GM12872 (cell line): ENCODE measurements at regions not wholly inside any gene's neighbourhood (a gene's known extent, or its start where the extent isn't known, plus 50 kb on each side); places are given as distances from the start of the nearest gene placed in this dataset.

ENCODE experiments used
- TF ChIP-seq, protein P1 (sequence below): IDR thresholded peaks from 3 replicates; pipeline ENCODE4 v1.5.1; 2011; ENCODE audit warnings: low read depth, mild to moderate bottlenecking, low read length, moderate library complexity; ENCODE audit not compliant: insufficient read depth

DNA sequence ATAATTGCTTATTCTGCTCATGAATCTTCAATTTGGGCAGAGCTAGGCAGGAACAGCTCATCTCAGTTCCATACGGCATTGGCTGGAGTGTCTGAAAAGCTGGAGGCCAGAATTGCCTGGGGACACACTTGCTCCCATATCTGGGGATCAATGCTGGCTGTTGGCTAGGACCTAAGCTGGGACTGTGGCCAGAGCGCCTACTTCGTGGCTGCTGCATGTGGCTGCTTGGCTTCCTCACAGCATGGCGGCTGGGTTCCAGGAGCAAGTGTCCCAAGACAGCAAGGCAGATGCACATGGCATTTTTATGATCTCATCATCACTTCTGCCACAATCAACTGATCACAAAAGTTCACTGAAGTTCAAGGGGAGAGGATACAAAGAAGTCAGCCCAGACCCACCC lies 200.2 kb downstream of the TTC8 start:
- TF ChIP-seq, protein P1, sequence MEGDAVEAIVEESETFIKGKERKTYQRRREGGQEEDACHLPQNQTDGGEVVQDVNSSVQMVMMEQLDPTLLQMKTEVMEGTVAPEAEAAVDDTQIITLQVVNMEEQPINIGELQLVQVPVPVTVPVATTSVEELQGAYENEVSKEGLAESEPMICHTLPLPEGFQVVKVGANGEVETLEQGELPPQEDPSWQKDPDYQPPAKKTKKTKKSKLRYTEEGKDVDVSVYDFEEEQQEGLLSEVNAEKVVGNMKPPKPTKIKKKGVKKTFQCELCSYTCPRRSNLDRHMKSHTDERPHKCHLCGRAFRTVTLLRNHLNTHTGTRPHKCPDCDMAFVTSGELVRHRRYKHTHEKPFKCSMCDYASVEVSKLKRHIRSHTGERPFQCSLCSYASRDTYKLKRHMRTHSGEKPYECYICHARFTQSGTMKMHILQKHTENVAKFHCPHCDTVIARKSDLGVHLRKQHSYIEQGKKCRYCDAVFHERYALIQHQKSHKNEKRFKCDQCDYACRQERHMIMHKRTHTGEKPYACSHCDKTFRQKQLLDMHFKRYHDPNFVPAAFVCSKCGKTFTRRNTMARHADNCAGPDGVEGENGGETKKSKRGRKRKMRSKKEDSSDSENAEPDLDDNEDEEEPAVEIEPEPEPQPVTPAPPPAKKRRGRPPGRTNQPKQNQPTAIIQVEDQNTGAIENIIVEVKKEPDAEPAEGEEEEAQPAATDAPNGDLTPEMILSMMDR = no peak

DNA sequence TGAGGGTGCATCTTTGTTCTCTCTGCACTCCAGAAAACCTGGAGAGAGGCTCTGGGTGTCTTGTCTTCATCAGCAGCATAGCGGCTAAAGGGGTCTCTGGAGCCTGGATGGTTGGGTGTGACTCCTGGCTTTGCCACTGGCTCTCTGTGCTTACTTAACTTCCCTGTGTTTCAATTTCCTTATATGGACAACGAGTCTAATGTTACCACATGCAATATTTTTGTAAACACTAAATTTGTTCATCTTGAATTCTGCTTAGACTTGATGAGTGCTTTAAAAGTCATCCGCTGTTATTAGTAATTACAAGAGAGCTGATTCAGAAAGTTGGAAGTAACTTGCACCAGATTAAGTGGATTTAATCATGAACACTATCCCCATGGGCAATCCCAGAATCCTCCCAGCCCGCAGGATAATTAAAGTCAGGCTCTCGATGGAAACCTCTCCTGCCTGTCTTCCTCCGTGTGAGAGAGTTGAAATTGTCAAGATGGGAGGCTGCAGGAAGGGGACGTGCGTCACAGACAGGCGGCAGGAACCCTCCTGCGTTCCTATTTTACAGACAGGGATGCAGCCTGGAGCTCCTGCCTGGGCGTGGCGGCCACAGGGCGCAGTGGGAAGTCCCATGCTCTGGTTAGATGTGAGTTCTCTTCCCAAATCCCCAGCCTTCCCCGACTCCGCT lies 201.2 kb downstream of the TTC8 start:
- TF ChIP-seq, protein P1 = no peak

DNA sequence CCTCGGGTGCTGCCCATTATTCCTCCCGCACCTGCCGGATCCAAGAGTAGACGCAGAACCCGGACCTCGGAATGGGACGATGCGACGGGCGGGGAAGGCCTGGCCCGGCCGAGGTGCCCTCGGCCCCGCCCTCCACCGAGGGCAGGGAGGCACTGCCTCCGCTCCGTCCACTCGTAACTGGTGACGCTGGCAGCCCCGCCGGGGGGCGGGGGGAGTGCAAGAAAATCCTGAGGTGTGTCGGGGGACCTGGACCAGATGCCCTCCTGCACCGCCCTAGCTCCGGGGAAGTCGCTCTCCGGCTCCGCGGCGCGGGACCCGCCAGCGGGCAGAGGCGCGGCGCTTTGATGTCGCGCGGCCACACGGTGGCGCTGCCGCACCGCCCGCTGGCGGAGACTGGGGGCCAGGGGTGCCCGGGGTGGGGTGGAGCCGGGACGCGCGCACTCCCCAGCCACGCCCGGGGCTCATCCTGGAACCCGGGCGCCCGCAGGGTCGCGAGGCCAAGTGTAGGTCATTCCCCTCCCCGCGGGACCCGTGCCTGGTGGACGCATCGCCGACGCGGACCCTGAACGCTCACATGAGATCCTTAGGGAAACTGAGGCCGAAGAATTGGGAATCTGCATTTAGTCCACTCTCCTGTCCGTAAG lies 202.8 kb downstream of the TTC8 start:
- TF ChIP-seq, protein P1 = peak; percentile 63

DNA sequence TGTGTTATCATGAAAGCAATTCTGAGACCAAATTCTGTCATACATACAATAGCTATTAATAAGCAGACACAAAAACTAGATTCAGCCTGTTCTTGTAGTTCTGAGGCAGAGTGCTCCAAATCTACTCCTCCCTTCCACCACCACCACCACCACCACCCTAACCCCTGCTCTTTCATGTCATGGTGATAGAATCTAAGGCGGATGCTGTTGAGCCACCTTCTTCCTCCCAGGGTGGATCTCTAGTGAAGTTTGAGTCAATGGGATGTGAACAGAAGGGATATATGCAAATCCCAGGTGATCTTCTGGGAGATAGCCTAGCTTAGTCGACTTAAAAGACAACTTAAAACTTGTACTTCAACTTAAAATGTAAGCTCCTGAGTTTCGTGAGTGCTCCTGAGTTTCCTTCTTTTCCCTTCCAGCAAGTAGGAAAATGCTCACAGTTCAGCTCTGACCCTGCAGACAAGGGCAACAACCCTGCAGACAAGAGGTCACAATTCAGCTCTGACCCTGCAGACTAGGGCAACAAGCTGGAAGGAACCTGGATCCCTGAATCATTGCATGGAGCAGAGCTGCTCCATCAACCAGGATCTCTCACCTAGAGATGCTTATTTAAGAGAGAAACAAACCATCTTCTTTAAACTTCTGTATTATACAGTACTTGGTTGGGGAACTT lies 204.1 kb downstream of the TTC8 start:
- TF ChIP-seq, protein P1 = no peak

DNA sequence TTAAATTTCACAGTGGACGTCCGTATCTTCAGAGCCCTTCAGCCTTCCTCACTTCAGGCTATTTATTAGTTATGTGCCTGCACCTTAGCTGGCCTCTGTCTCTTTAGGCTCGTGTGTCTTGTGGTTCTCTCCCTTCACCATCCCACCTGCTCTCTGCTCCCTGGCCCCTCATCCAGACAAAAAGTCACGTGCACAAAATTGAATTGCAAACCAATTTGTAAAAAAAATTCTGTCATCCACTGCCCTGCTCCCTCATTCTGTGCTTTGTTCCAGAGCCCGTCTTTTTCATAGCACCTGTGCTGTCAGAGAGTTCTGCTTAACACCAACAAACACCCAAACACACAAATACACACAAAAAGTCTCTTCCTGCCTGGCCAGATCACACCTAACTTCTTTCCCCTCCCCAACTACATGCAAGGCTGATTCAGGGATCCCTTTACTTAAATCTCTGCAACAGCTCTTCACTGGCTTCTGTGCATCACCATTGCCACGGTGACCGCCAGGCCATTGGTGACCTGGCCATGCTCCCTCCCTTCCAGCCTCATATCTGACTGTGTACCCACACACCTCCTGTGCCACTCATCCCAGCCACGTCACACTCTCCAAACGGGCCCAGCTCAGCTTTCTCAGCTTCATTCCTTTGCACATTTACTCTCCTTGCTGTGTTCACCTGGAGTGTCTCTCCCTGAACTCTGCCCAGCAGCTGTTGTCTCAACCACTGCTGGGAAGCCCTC lies 205.7 kb downstream of the TTC8 start:
- TF ChIP-seq, protein P1 = no peak

DNA sequence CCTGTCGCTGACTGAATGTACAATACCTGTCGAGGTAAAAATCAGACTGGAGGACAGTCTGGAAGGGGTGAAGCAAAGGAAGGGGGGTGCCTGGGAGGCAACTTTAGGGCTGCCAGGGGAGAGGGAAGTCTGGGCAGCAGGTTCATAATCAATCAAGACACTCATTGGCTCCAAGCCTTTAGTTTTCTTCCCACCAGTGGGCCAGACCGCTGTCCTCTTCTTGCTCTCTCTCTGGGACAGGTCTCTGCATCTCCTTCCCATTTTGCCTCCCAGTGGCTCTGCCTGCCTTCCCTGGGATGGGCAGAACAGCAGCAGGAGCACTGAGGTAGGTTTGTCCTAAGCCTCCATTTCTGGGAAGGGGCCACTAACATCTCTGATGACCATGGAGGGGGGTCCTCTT lies 206.5 kb downstream of the TTC8 start:
- TF ChIP-seq, protein P1 = no peak

DNA sequence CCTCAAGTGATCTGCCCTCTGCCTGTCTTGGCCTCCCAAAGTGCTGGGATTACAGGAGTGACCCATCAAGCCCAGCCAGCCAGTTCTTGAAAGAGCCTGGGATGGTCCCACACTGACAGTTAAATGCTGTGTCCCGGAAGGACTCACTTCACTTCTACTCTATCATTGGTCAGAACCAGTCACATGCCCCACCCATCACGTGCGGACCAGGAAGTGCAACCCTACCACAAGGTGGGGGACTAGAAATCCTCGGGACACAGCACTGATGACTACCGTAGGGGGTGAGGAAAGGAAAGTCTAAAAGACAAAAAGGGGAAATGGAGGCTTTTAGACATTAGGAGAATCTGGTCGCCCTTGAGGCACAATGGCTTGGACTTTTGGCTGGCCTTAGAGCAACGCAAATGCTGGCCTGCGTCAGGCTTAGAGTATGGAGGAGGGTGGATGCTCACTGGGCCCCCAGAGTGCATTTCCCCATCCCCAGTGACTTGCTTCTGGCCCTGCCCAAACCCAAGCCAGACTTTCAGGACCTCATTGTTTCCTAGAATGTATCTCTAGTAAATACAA lies 207.7 kb downstream of the TTC8 start:
- TF ChIP-seq, protein P1 = no peak
